Pancreas (tissue), 10 donors: ENCODE measurements at regions not wholly inside any gene's neighbourhood (a gene's known extent, or its start where the extent isn't known, plus 50 kb on each side); places are given as distances from the start of the nearest gene placed in this dataset.

Experiments
- ATAC-seq, 4 donors: fragments of 200-7000 bp; cut with Tn5 transposase; one replicate each; pipeline versions ENCODE4 v1.8.0 to v1.9.1; 2020; ENCODE audit warnings: mild to moderate bottlenecking in 4 of 4, moderate library complexity in 4 of 4
- DNase-seq, 6 donors: peaks; one replicate each; pipeline ENCODE4 v3.0.0-alpha.2; 2020
- FAIRE-seq: peaks from 2 replicates; lab custom pipeline; 2012; peaks lifted over from hg19 to GRCh38; lab: Jason Lieb, UNC
- H3K27ac ChIP-seq, 4 donors: fragments of 200-600 bp; sonication (generic); 1 replicate in 3 of 4; 2 replicates in 1 of 4; pipeline versions ENCODE4 v1.5.0 to v1.8.0; 2020
- H3K27me3 ChIP-seq, 4 donors: fragments of 200-600 bp; one replicate each; pipeline ENCODE4 v1.8.0; 2021
- H3K36me3 ChIP-seq, 3 donors: fragments of 200-600 bp; sonication (generic) in 1 of 3; one replicate each; pipeline versions ENCODE4 v1.5.0 to v1.8.0; 2020 to 2021
- H3K4me1 ChIP-seq, 3 donors: fragments of 200-600 bp; one replicate each; pipeline ENCODE4 v1.8.0; 2021
- H3K4me3 ChIP-seq, 4 donors: fragments of 200-600 bp; sonication (generic) in 2 of 4; one replicate each; pipeline versions ENCODE4 v1.5.0 to v1.8.0; 2020 to 2021
- H3K9me3 ChIP-seq, 4 donors: fragments of 200-600 bp; one replicate each; pipeline ENCODE4 v1.8.0; 2021
- WGBS, 2 donors: extraction: QIAGEN DNeasy Blood & Tissue Kit; methylation state at CpG; one replicate each; pipeline ENCODE4 v1.1.7; 2013; 5-methylcytosine and 5-hydroxymethylcytosine counted together
- intact Hi-C, 3 donors: fragments of 100-400 bp; cut with DNase I; formaldehyde crosslinking; loops; one replicate each; pipeline versions ENCODE4 v1.11.1 to v1.14.2; 2022
- TF ChIP-seq, protein P1 (sequence below), 4 donors: fragments of 200-600 bp; sonication (generic) in 3 of 4; IDR thresholded peaks; one replicate each; pipeline versions ENCODE4 v1.5.0 to v1.8.0; 2021; ENCODE audit warnings: antibody characterized with exemption in 4 of 4
- donor health status: healthy with polysubstance abuse.
- donor health status: DM: no; HTN: no; CAD: no; lungs with moderate emphysema.
- donor health status: DM: no; HTN: no; CAD: no.
- donor health status: control.
- donor health status: control.
- donor health status: Bipolar disorder and iron deficiency.
- donor health status: DM: yes; HTN: yes; CAD: no.
- donor health status: DM: no; HTN: no; CAD: no.
- donor health status: DM: no; HTN: no; CAD: no.
- donor health status: DM: yes; HTN: yes; CAD: no.

DNA sequence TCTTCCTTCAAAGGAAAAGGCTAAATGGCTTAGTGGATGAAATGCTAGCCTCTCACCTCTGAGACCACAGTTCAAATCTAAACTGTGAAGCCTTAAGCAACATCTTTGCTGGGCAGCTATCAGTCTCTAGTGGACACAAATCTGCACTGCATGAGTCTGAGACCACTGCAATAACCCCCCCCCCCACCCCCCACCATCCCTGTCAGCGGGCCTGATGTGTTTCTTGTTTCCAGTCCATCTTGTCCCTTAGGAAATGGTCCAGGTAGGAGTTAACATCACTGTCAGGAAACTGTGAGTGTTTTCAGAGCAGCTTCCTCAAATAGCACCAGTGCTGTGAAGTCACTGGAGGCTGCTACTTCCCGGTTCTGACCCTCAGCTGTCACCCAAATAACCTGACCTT is 140.6 kb upstream of the TMCO5A start:
- no peaks in the 10 kb centered on the region for H3K36me3 ChIP-seq
- no peak overlapping the region for H3K27ac ChIP-seq
- no peaks in the 10 kb centered on the region for H3K4me1 ChIP-seq
- H3K27me3 ChIP-seq, result no peaks in the 10 kb centered on the region
- DNase-seq (no peak), FAIRE-seq (no peak), ATAC-seq (no peak)
- H3K4me3 ChIP-seq, result no peak overlapping the region
- WGBS, 2 donors, result 14 to 38% methylated on average over 2 of the region's 2 CpGs
- intact Hi-C loops, result no loop called here
- TF ChIP-seq, protein P1, sequence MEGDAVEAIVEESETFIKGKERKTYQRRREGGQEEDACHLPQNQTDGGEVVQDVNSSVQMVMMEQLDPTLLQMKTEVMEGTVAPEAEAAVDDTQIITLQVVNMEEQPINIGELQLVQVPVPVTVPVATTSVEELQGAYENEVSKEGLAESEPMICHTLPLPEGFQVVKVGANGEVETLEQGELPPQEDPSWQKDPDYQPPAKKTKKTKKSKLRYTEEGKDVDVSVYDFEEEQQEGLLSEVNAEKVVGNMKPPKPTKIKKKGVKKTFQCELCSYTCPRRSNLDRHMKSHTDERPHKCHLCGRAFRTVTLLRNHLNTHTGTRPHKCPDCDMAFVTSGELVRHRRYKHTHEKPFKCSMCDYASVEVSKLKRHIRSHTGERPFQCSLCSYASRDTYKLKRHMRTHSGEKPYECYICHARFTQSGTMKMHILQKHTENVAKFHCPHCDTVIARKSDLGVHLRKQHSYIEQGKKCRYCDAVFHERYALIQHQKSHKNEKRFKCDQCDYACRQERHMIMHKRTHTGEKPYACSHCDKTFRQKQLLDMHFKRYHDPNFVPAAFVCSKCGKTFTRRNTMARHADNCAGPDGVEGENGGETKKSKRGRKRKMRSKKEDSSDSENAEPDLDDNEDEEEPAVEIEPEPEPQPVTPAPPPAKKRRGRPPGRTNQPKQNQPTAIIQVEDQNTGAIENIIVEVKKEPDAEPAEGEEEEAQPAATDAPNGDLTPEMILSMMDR (IDR thresholded peaks at IDR 0.05), result no peak
- no peaks in the 10 kb centered on the region for H3K9me3 ChIP-seq

DNA sequence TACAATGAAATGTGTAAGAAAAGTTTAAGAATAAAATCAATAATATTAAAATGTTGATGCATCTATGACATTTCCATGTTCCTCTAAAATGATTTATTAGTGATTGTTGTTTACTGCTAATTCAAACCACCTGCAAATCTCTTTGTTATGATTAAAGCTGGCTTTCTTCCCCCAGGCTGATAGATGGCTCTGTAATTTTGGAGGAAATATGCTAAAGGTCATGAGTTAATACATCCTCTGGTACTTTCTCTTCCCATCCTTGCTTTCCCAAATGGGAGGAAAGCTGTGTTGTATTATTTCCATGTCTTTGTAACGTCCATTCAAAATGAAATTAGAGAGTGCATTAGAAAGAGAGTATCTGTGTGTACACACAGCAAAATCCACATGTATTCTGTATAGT is 139.5 kb upstream of the TMCO5A start:
- no peaks in the 10 kb centered on the region for H3K36me3 ChIP-seq
- FAIRE-seq (no peak), ATAC-seq (no peak), DNase-seq (no peak)
- H3K27ac ChIP-seq, result no peak overlapping the region
- H3K27me3 ChIP-seq, result no peaks in the 10 kb centered on the region
- 38 to 39% methylated on average over 1 of the region's 1 CpG for WGBS, 2 donors
- TF ChIP-seq, protein P1 (IDR thresholded peaks at IDR 0.05), result no peak
- no peak overlapping the region for H3K4me3 ChIP-seq
- intact Hi-C loops, result no loop called here
- H3K9me3 ChIP-seq, result no peaks in the 10 kb centered on the region
- H3K4me1 ChIP-seq, result no peaks in the 10 kb centered on the region

DNA sequence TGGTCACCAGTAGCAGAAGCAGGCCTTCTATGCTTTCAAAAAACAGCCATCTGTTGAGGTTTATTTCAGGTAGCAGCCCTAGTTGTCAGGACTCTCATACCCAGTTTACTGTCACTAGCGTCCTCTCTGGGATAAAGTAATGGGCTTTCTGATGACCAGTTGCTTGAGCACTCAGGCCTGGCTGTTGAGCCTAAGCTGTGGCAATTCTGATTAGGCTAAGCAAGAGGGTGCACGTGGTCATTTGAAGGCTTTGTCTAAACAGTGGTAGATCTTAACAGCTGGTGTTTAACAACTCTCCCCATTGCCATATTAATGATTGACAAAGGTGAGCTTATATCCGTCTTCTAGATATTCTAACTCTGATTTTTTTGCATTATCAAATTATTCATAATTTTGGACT is 132.9 kb upstream of the TMCO5A start:
- H3K36me3 ChIP-seq, result no peaks in the 10 kb centered on the region
- intact Hi-C loops, result no loop called here
- WGBS, 2 donors, result 34 to 41% methylated on average over 3 of the region's 3 CpGs
- H3K27ac ChIP-seq, result no peak overlapping the region
- no peaks in the 10 kb centered on the region for H3K4me1 ChIP-seq
- H3K9me3 ChIP-seq, result no peaks in the 10 kb centered on the region
- DNase-seq (no peak), FAIRE-seq (no peak), ATAC-seq (peak in 3 of 4 donors; percentile 59 to 71 (median 60))
- no peak overlapping the region for H3K4me3 ChIP-seq
- no peaks in the 10 kb centered on the region for H3K27me3 ChIP-seq
- TF ChIP-seq, protein P1 (IDR thresholded peaks at IDR 0.05), result no peak

DNA sequence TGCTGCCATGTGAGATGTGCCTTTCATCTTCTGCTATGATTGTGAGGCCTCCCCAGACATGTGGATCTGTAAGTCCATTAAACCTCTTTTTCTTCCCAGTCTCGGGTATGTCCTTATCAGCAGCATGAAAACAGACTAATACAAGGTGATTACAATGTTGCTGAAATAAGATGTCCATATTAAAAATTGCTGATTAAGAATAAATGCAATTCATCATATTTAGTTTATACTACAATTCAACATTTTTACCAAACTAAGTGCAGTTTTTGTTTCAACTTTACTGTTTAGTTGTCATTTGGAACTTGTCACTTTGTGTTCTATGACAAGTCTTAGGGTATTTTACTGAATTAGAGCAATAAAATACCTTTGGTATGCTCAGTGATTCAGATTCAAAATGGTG is 127.6 kb upstream of the TMCO5A start:
- DNase-seq (no peak), ATAC-seq (no peak), FAIRE-seq (no peak)
- Histone ChIP-seq H3K27me3 (no peaks in the 10 kb centered on the region), H3K36me3 (no peaks in the 10 kb centered on the region), H3K9me3 (no peaks in the 10 kb centered on the region), H3K27ac (no peak overlapping the region), H3K4me1 (no peaks in the 10 kb centered on the region), H3K4me3 (no peak overlapping the region)
- TF ChIP-seq, protein P1 (IDR thresholded peaks at IDR 0.05), result no peak
- WGBS, 2 donors, result 50 to 53% methylated on average over 1 of the region's 1 CpG
- intact Hi-C loops, result no loop called here

DNA sequence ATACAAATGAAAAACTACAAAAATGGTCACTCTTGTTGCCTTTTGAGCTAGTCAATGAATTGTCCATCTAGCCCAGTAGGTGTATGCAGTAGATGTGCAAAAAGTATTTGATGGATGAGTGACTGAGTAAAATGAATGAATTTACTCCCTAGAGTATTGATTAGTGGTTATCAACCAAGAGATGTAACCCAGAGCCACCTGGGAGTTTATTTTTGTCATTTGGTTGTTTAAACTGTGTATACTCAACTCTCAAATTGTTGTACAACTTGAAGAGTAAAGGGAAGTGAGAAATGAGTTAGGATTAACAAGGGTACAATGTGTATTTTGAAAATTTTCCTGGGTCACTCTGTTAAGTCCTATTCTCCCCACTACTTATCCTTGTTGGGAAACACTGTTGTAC is 124.1 kb upstream of the TMCO5A start:
- ATAC-seq (no peak), DNase-seq (no peak), FAIRE-seq (no peak)
- no peak overlapping the region for H3K27ac ChIP-seq
- no peaks in the 10 kb centered on the region for H3K4me1 ChIP-seq
- H3K9me3 ChIP-seq, result no peaks in the 10 kb centered on the region
- intact Hi-C loops, result no loop called here
- no peak overlapping the region for H3K4me3 ChIP-seq
- H3K27me3 ChIP-seq, result no peaks in the 10 kb centered on the region
- no peaks in the 10 kb centered on the region for H3K36me3 ChIP-seq
- TF ChIP-seq, protein P1 (IDR thresholded peaks at IDR 0.05), result no peak
